ENCODE measurements at regions not wholly inside any gene's neighbourhood (a gene's known extent, or its start where the extent isn't known, plus 50 kb on each side); places are given as distances from the start of the nearest gene placed in this dataset.

- no peak for DNase-seq
Observed at GRCh38 chr2:156697906-156698305, 261.7 kb downstream of the GPD2 start.

GRCh38 chr2:156700681-156701080 is 264.5 kb downstream of the GPD2 start:
- no peak for DNase-seq

GRCh38 chr2:156702541-156702940 is 266.4 kb downstream of the GPD2 start:
- DNase-seq: no peak

GRCh38 chr2:156703642-156704041 is 267.5 kb downstream of the GPD2 start:
- no peak for DNase-seq

- DNase-seq: no peak
Observed at GRCh38 chr2:156704132-156704531, 268.0 kb downstream of the GPD2 start.

GRCh38 chr2:156704617-156705016 is 268.4 kb downstream of the GPD2 start:
- DNase-seq: no peak

- no peak for DNase-seq
Observed at GRCh38 chr2:156706576-156706975, 270.4 kb downstream of the GPD2 start.

- no peak for DNase-seq
Observed at GRCh38 chr2:156708051-156708450, 271.9 kb downstream of the GPD2 start.

GRCh38 chr2:156709091-156709490 is 272.9 kb downstream of the GPD2 start:
- DNase-seq: no peak

GRCh38 chr2:156719036-156719435 is 282.9 kb downstream of the GPD2 start:
- no peak for DNase-seq

- DNase-seq: no peak
Observed at GRCh38 chr2:156727867-156728266, 291.7 kb downstream of the GPD2 start.

- DNase-seq: no peak
Observed at GRCh38 chr2:156728328-156728727, 292.1 kb downstream of the GPD2 start.

GRCh38 chr2:156731506-156731905 is 295.3 kb downstream of the GPD2 start:
- no peak for DNase-seq

GRCh38 chr2:156736950-156737349 is 300.8 kb downstream of the GPD2 start:
- no peak for DNase-seq

GRCh38 chr2:156739301-156739700 is 303.1 kb downstream of the GPD2 start:
- DNase-seq: no peak

GRCh38 chr2:156745619-156746018 is 309.4 kb downstream of the GPD2 start:
- DNase-seq: no peak

GRCh38 chr2:156748221-156748620 is 312.0 kb downstream of the GPD2 start:
- DNase-seq: no peak

- DNase-seq: no peak
Observed at GRCh38 chr2:156752042-156752441, 315.9 kb downstream of the GPD2 start.

GRCh38 chr2:156753766-156754165 is 317.6 kb downstream of the GPD2 start:
- no peak for DNase-seq

GRCh38 chr2:156756516-156756915 is 320.3 kb downstream of the GPD2 start:
- no peak for DNase-seq

- DNase-seq: no peak
Observed at GRCh38 chr2:156763174-156763573, 327.0 kb downstream of the GPD2 start.

- no peak for DNase-seq
Observed at GRCh38 chr2:156765043-156765442, 328.9 kb downstream of the GPD2 start.

- no peak for DNase-seq
Observed at GRCh38 chr2:156765450-156765849, 329.3 kb downstream of the GPD2 start.

GRCh38 chr2:156769802-156770201 is 333.6 kb downstream of the GPD2 start:
- DNase-seq: no peak

- no peak for DNase-seq
Observed at GRCh38 chr2:156778916-156779315, 342.7 kb downstream of the GPD2 start.
